ENCODE measurements at regions not wholly inside any gene's neighbourhood (a gene's known extent, or its start where the extent isn't known, plus 50 kb on each side); places are given as distances from the start of the nearest gene placed in this dataset.

DNA sequence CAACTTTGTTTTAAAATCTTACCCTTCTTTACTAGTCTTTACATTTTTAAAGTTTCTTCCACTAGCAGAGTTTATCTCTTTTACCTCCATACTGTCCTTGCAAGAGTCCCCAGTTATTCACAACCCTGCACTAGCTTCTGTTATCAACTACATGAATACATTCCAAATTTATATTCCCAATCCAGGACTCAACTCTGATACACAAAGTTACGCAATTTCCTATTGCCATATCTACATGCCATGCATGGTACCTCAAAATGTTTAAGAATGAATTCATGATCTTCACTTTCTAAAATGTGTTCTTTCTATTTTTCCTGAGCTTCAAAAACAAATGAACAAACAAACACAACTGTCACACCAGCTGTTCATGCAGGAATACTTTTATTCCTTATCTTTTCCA lies 668.7 kb downstream of the CDH18 start:
- H3K27me3 ChIP-seq (ENCODE audit: control insufficient read depth in 1 of 2, insufficient read depth in 2 of 2, low read length in 2 of 2), result no peaks in the 10 kb centered on the region
- no peaks in the 10 kb centered on the region for H3K4me1 ChIP-seq (ENCODE audit: control insufficient read depth in 2 of 2, insufficient read depth in 2 of 2, low read length in 1 of 2)
- H3K4me3 ChIP-seq (ENCODE audit: low read depth in 1 of 2, low read length in 2 of 2), result no peak overlapping the region
- H3K9me3 ChIP-seq (ENCODE audit: control insufficient read depth in 2 of 2, insufficient read depth in 1 of 2, low read depth in 1 of 2, low read length in 1 of 2), result no peaks in the 10 kb centered on the region
- H3K27ac ChIP-seq (ENCODE audit: low read depth in 2 of 2, low read length in 1 of 2), result no peak overlapping the region
- 90 to 98% methylated on average over 1 of the region's 1 CpG for WGBS, 2 donors
- H3K36me3 ChIP-seq (ENCODE audit: control insufficient read depth in 2 of 2, insufficient read depth in 2 of 2, low read length in 1 of 2), result no peaks in the 10 kb centered on the region

- Histone ChIP-seq H3K9me3 (ENCODE audit: control insufficient read depth in 2 of 2, insufficient read depth in 1 of 2, low read depth in 1 of 2, low read length in 1 of 2) (no peaks in the 10 kb centered on the region), H3K4me1 (ENCODE audit: control insufficient read depth in 2 of 2, insufficient read depth in 2 of 2, low read length in 1 of 2) (no peaks in the 10 kb centered on the region), H3K36me3 (ENCODE audit: control insufficient read depth in 2 of 2, insufficient read depth in 2 of 2, low read length in 1 of 2) (no peaks in the 10 kb centered on the region), H3K4me3 (ENCODE audit: low read depth in 1 of 2, low read length in 2 of 2) (no peak overlapping the region), H3K27me3 (ENCODE audit: control insufficient read depth in 1 of 2, insufficient read depth in 2 of 2, low read length in 2 of 2) (no peaks in the 10 kb centered on the region), H3K27ac (ENCODE audit: low read depth in 2 of 2, low read length in 1 of 2) (peak overlapping the region in 1 of 2 donors; percentile 51)
- WGBS, 2 donors, result 44 to 50% methylated on average over 4 of the region's 4 CpGs
Measured at GRCh38 chr5:19322716-19323485, 665.1 kb downstream of the CDH18 start.

DNA sequence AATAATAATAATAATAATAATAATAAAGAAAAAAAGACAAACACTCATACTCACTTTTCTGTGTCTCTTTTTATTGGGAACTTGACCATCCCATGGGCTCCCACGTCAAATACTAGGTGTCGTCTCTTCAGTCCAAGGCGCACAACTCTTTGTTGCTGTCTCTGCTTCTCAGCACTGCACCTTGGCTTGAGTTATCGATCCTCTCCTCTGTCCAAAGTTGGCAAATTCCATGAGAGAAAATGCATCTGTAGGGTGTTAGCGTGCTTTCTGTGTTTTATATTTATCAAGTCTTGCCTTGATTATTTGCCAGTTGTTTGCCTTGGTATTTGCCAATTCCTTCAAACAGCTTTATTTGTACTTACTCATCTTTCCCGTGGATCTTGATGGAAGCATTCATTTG lies 653.7 kb downstream of the CDH18 start:
- Histone ChIP-seq H3K36me3 (ENCODE audit: control insufficient read depth in 2 of 2, insufficient read depth in 2 of 2, low read length in 1 of 2) (no peaks in the 10 kb centered on the region), H3K27me3 (ENCODE audit: control insufficient read depth in 1 of 2, insufficient read depth in 2 of 2, low read length in 2 of 2) (no peaks in the 10 kb centered on the region), H3K4me3 (ENCODE audit: low read depth in 1 of 2, low read length in 2 of 2) (no peak overlapping the region), H3K9me3 (ENCODE audit: control insufficient read depth in 2 of 2, insufficient read depth in 1 of 2, low read depth in 1 of 2, low read length in 1 of 2) (peaks cover 0 to 2% of the 10 kb centered on the region in 2 donors), H3K4me1 (ENCODE audit: control insufficient read depth in 2 of 2, insufficient read depth in 2 of 2, low read length in 1 of 2) (no peaks in the 10 kb centered on the region), H3K27ac (ENCODE audit: low read depth in 2 of 2, low read length in 1 of 2) (no peak overlapping the region)
- WGBS, 2 donors, result 54 to 55% methylated on average over 6 of the region's 6 CpGs

DNA sequence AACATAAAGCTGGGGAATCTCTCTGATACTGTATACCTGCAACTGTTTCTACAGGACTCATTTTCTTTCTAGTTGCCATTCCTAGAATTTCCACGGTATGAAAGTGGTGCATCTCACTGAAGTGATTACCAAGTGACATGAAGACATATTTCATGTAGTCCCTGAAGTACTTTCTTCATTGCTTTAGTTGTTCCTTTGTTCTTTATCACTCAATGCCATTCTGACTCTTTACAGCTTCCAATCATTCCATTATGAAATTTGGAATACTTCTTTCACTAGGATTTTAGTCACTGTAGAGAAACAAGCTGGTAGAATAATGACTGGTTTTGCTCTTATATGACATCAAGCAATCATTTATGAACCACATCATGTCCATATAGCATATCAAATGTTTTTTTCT lies 645.1 kb downstream of the CDH18 start:
- 77 to 78% methylated on average over 1 of the region's 1 CpG for WGBS, 2 donors
- H3K9me3 ChIP-seq (ENCODE audit: control insufficient read depth in 2 of 2, insufficient read depth in 1 of 2, low read depth in 1 of 2, low read length in 1 of 2), result no peaks in the 10 kb centered on the region
- no peak overlapping the region for H3K27ac ChIP-seq (ENCODE audit: low read depth in 2 of 2, low read length in 1 of 2)
- H3K27me3 ChIP-seq (ENCODE audit: control insufficient read depth in 1 of 2, insufficient read depth in 2 of 2, low read length in 2 of 2), result no peaks in the 10 kb centered on the region
- no peaks in the 10 kb centered on the region for H3K36me3 ChIP-seq (ENCODE audit: control insufficient read depth in 2 of 2, insufficient read depth in 2 of 2, low read length in 1 of 2)
- H3K4me3 ChIP-seq (ENCODE audit: low read depth in 1 of 2, low read length in 2 of 2), result no peak overlapping the region
- no peaks in the 10 kb centered on the region for H3K4me1 ChIP-seq (ENCODE audit: control insufficient read depth in 2 of 2, insufficient read depth in 2 of 2, low read length in 1 of 2)

DNA sequence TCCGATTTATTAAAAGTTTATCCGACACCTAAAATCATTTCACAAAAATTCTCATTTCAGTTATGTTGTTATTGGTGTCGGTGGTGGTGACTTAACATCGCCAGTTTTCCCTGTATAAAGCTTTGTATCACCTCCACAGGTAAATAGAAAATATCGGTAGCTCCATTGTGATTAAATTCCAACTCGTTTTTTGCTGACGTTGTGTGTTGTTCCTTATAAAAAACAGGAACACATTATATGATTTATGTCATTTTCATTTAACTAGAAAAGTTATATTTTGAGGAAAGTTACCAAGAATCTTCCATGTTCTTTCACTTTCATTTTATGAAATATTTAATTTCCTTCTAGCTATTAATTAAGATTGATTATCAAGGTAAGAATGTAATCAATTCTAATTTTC lies 635.9 kb downstream of the CDH18 start:
- Histone ChIP-seq H3K4me3 (ENCODE audit: low read depth in 1 of 2, low read length in 2 of 2) (no peak overlapping the region), H3K4me1 (ENCODE audit: control insufficient read depth in 2 of 2, insufficient read depth in 2 of 2, low read length in 1 of 2) (no peaks in the 10 kb centered on the region), H3K27me3 (ENCODE audit: control insufficient read depth in 1 of 2, insufficient read depth in 2 of 2, low read length in 2 of 2) (no peaks in the 10 kb centered on the region), H3K9me3 (ENCODE audit: control insufficient read depth in 2 of 2, insufficient read depth in 1 of 2, low read depth in 1 of 2, low read length in 1 of 2) (no peaks in the 10 kb centered on the region), H3K36me3 (ENCODE audit: control insufficient read depth in 2 of 2, insufficient read depth in 2 of 2, low read length in 1 of 2) (no peaks in the 10 kb centered on the region), H3K27ac (ENCODE audit: low read depth in 2 of 2, low read length in 1 of 2) (no peak overlapping the region)
- 90 to 91% methylated on average over 7 of the region's 7 CpGs for WGBS, 2 donors

- Histone ChIP-seq H3K9me3 (ENCODE audit: control insufficient read depth in 2 of 2, insufficient read depth in 1 of 2, low read depth in 1 of 2, low read length in 1 of 2) (no peaks in the 10 kb centered on the region), H3K4me3 (ENCODE audit: low read depth in 1 of 2, low read length in 2 of 2) (no peak overlapping the region), H3K4me1 (ENCODE audit: control insufficient read depth in 2 of 2, insufficient read depth in 2 of 2, low read length in 1 of 2) (no peaks in the 10 kb centered on the region), H3K36me3 (ENCODE audit: control insufficient read depth in 2 of 2, insufficient read depth in 2 of 2, low read length in 1 of 2) (no peaks in the 10 kb centered on the region), H3K27ac (ENCODE audit: low read depth in 2 of 2, low read length in 1 of 2) (no peak overlapping the region), H3K27me3 (ENCODE audit: control insufficient read depth in 1 of 2, insufficient read depth in 2 of 2, low read length in 2 of 2) (no peaks in the 10 kb centered on the region)
- WGBS, 2 donors, result 69 to 70% methylated on average over 3 of the region's 3 CpGs
Measured at GRCh38 chr5:19369048-19369447, 619.0 kb downstream of the CDH18 start.

- no peaks in the 10 kb centered on the region for H3K9me3 ChIP-seq (ENCODE audit: control insufficient read depth in 2 of 2, insufficient read depth in 1 of 2, low read depth in 1 of 2, low read length in 1 of 2)
- H3K4me1 ChIP-seq (ENCODE audit: control insufficient read depth in 2 of 2, insufficient read depth in 2 of 2, low read length in 1 of 2), result no peaks in the 10 kb centered on the region
- 78 to 85% methylated on average over 4 of the region's 4 CpGs for WGBS, 2 donors
- H3K27ac ChIP-seq (ENCODE audit: low read depth in 2 of 2, low read length in 1 of 2), result no peak overlapping the region
- H3K27me3 ChIP-seq (ENCODE audit: control insufficient read depth in 1 of 2, insufficient read depth in 2 of 2, low read length in 2 of 2), result no peaks in the 10 kb centered on the region
- no peak overlapping the region for H3K4me3 ChIP-seq (ENCODE audit: low read depth in 1 of 2, low read length in 2 of 2)
- H3K36me3 ChIP-seq (ENCODE audit: control insufficient read depth in 2 of 2, insufficient read depth in 2 of 2, low read length in 1 of 2), result no peaks in the 10 kb centered on the region
Measured at GRCh38 chr5:19369561-19369960, 618.4 kb downstream of the CDH18 start.

- Histone ChIP-seq H3K36me3 (ENCODE audit: control insufficient read depth in 2 of 2, insufficient read depth in 2 of 2, low read length in 1 of 2) (no peaks in the 10 kb centered on the region), H3K4me1 (ENCODE audit: control insufficient read depth in 2 of 2, insufficient read depth in 2 of 2, low read length in 1 of 2) (no peaks in the 10 kb centered on the region), H3K27ac (ENCODE audit: low read depth in 2 of 2, low read length in 1 of 2) (no peak overlapping the region), H3K27me3 (ENCODE audit: control insufficient read depth in 1 of 2, insufficient read depth in 2 of 2, low read length in 2 of 2) (no peaks in the 10 kb centered on the region), H3K9me3 (ENCODE audit: control insufficient read depth in 2 of 2, insufficient read depth in 1 of 2, low read depth in 1 of 2, low read length in 1 of 2) (no peaks in the 10 kb centered on the region), H3K4me3 (ENCODE audit: low read depth in 1 of 2, low read length in 2 of 2) (no peak overlapping the region)
- WGBS, 2 donors, result 74 to 85% methylated on average over 2 of the region's 2 CpGs
Measured at GRCh38 chr5:19370655-19371386, 617.2 kb downstream of the CDH18 start.

GRCh38 chr5:19388391-19388790 lies 599.6 kb downstream of the CDH18 start:
- WGBS, 2 donors, result 78 to 84% methylated on average over 7 of the region's 7 CpGs
- H3K36me3 ChIP-seq (ENCODE audit: control insufficient read depth in 2 of 2, insufficient read depth in 2 of 2, low read length in 1 of 2), result no peaks in the 10 kb centered on the region
- H3K9me3 ChIP-seq (ENCODE audit: control insufficient read depth in 2 of 2, insufficient read depth in 1 of 2, low read depth in 1 of 2, low read length in 1 of 2), result no peaks in the 10 kb centered on the region
- H3K4me1 ChIP-seq (ENCODE audit: control insufficient read depth in 2 of 2, insufficient read depth in 2 of 2, low read length in 1 of 2), result no peaks in the 10 kb centered on the region
- no peaks in the 10 kb centered on the region for H3K27me3 ChIP-seq (ENCODE audit: control insufficient read depth in 1 of 2, insufficient read depth in 2 of 2, low read length in 2 of 2)
- H3K4me3 ChIP-seq (ENCODE audit: low read depth in 1 of 2, low read length in 2 of 2), result no peak overlapping the region
- no peak overlapping the region for H3K27ac ChIP-seq (ENCODE audit: low read depth in 2 of 2, low read length in 1 of 2)

DNA sequence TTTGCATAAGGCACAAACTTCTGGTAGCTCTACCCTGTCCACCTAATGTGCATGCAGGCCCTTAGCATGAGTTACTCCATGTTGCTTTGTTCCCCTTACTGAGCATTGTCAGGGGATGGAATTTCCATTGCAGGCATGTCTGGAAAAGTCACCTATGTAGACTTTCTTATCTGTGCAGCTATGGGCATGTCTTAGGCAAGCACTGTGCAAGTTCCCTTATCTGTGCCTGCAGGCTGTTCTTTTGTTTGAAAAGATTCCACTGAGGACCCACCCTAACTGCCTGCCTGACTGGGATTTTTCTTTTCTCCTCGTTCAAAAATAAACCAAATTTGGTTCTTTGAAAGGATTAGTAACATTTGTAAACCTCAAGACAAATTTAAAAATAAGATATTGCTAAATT lies 587.0 kb downstream of the CDH18 start:
- no peaks in the 10 kb centered on the region for H3K9me3 ChIP-seq (ENCODE audit: control insufficient read depth in 2 of 2, insufficient read depth in 1 of 2, low read depth in 1 of 2, low read length in 1 of 2)
- no peaks in the 10 kb centered on the region for H3K36me3 ChIP-seq (ENCODE audit: control insufficient read depth in 2 of 2, insufficient read depth in 2 of 2, low read length in 1 of 2)
- no peaks in the 10 kb centered on the region for H3K27me3 ChIP-seq (ENCODE audit: control insufficient read depth in 1 of 2, insufficient read depth in 2 of 2, low read length in 2 of 2)
- 23 to 42% methylated on average over 1 of the region's 1 CpG for WGBS, 2 donors
- H3K4me3 ChIP-seq (ENCODE audit: low read depth in 1 of 2, low read length in 2 of 2), result no peak overlapping the region
- no peak overlapping the region for H3K27ac ChIP-seq (ENCODE audit: low read depth in 2 of 2, low read length in 1 of 2)
- no peaks in the 10 kb centered on the region for H3K4me1 ChIP-seq (ENCODE audit: control insufficient read depth in 2 of 2, insufficient read depth in 2 of 2, low read length in 1 of 2)

All from esophagus (tissue), 2 donors.